OCI-LY1 (cell line): ENCODE measurements at regions not wholly inside any gene's neighbourhood (a gene's known extent, or its start where the extent isn't known, plus 50 kb on each side); places are given as distances from the start of the nearest gene placed in this dataset.
A peak's percentile ranks its signal among the peaks of the same experiment; 100 is the strongest.

Source experiments
- H2AFZ ChIP-seq: fragments of 200-600 bp; sonication (generic), shearing (Covaris generic); 2 replicates; pipeline ENCODE4 v1.6.0; 2014; ENCODE audit warnings: antibody characterized with exemption, mild to moderate bottlenecking, low read length
- H3F3A ChIP-seq: fragments of 200-600 bp; sonication (generic), shearing (Covaris generic); 2 replicates; pipeline ENCODE4 v1.6.0; 2014; ENCODE audit warnings: mild to moderate bottlenecking, antibody characterized with exemption, low read length, moderate library complexity; ENCODE audit not compliant: insufficient read depth
- H3K27ac ChIP-seq: fragments of 200-600 bp; sonication (generic); 2 replicates; pipeline ENCODE4 v1.5.1; 2014; ENCODE audit warnings: low read length, mixed run types, mild to moderate bottlenecking, low read depth; ENCODE audit not compliant: poor library complexity, severe bottlenecking
- H3K27me3 ChIP-seq: fragments of 200-600 bp; sonication (generic); 2 replicates; pipeline ENCODE4 v1.6.0; 2014; ENCODE audit warnings: antibody characterized with exemption, mild to moderate bottlenecking, low read length, moderate library complexity; ENCODE audit not compliant: insufficient read depth
- H3K36me3 ChIP-seq: fragments of 200-600 bp; sonication (generic); 2 replicates; pipeline ENCODE4 v1.6.1; 2014; ENCODE audit warnings: mild to moderate bottlenecking, antibody characterized with exemption, low read length, moderate library complexity, mixed read lengths; ENCODE audit not compliant: insufficient read depth
- H3K4me1 ChIP-seq: fragments of 200-600 bp; sonication (generic); 2 replicates; pipeline ENCODE4 v1.5.1; 2014; ENCODE audit warnings: mild to moderate bottlenecking, low read length, moderate library complexity; ENCODE audit not compliant: insufficient read depth, severe bottlenecking
- H3K4me2 ChIP-seq: fragments of 200-600 bp; sonication (generic), shearing (Covaris generic); 2 replicates; pipeline ENCODE4 v1.6.1; 2014; ENCODE audit warnings: low read length
- H3K4me3 ChIP-seq: fragments of 200-600 bp; sonication (generic); 2 replicates; pipeline ENCODE4 v1.5.1; 2014; ENCODE audit warnings: low read length, low read depth, mild to moderate bottlenecking, mixed read lengths; ENCODE audit not compliant: poor library complexity, severe bottlenecking
- H3K79me2 ChIP-seq: fragments of 200-600 bp; shearing (Covaris generic); 2 replicates; pipeline ENCODE4 v1.6.1; 2016; ENCODE audit warnings: mixed run types, low read length, mixed read lengths; ENCODE audit not compliant: insufficient read depth
- H3K9ac ChIP-seq: fragments of 200-600 bp; sonication (generic), shearing (Covaris generic); 2 replicates; pipeline ENCODE4 v1.6.1; 2014; ENCODE audit warnings: mild to moderate bottlenecking, low read length, mixed read lengths
- H3K9me2 ChIP-seq: fragments of 200-600 bp; sonication (generic), shearing (Covaris generic); 2 replicates; pipeline ENCODE4 v1.6.1; 2014; ENCODE audit warnings: low read depth, mild to moderate bottlenecking, low read length, mixed read lengths
- H3K9me3 ChIP-seq: fragments of 200-600 bp; shearing (Covaris generic); 2 replicates; pipeline ENCODE4 v1.6.1; 2014; ENCODE audit warnings: low read length, mixed read lengths
- H4K20me1 ChIP-seq: fragments of 200-600 bp; sonication (generic), shearing (Covaris generic); 2 replicates; pipeline ENCODE4 v1.6.0; 2016; ENCODE audit warnings: mild to moderate bottlenecking, low read length; ENCODE audit not compliant: insufficient read depth
- EZH2 ChIP-seq: fragments of 200-600 bp; sonication (generic), shearing (Covaris generic); IDR thresholded peaks from 2 replicates; pipeline ENCODE4 v1.8.0; 2017; ENCODE audit warnings: borderline replicate concordance, mixed run types, mild to moderate bottlenecking, antibody characterized with exemption, low read length, moderate library complexity, mixed read lengths
- TF ChIP-seq, protein P1 (sequence below): fragments of 200-600 bp; sonication (generic), shearing (Covaris generic); IDR thresholded peaks from 2 replicates; pipeline ENCODE4 v1.5.1; 2017; ENCODE audit warnings: mild to moderate bottlenecking, antibody characterized with exemption, low read length, moderate library complexity, mixed read lengths

DNA sequence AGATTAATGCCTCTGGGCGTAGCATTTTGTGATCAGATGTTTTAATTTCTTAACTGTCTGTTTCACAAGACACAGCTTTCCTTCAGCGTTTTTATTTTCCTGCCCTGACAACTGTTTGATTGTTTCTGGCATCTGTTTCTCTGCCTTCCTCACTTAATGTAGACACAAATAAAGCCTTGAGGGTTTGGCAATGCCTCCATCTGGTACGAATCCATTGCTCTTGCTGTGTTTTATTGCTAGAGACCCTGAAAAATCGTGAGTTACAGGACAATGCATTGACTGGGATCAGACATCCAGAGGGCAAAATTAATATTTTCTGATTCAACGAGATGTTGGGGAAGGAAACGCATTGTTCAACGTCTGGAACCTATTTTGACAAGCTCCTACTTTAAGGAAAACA, 363.5 kb downstream of the MRPL39 start:
- H3K27me3 ChIP-seq, result no peaks in the 10 kb centered on the region
- H3K4me3 ChIP-seq, result no peak overlapping the region
- H3K9me3 ChIP-seq, result 0 out of 2 replicates have a peak, but pooled peaks cover 2% of the 10 kb centered on the region
- H3F3A ChIP-seq, result no peaks in the 10 kb centered on the region
- H2AFZ ChIP-seq, result no peak overlapping the region
- no peak overlapping the region for H3K4me2 ChIP-seq
- H3K4me1 ChIP-seq, result no peaks in the 10 kb centered on the region
- no peak overlapping the region for H3K27ac ChIP-seq
- no peaks in the 10 kb centered on the region for H3K9me2 ChIP-seq
- H3K36me3 ChIP-seq, result no peaks in the 10 kb centered on the region
- no peaks in the 10 kb centered on the region for H4K20me1 ChIP-seq
- H3K79me2 ChIP-seq, result no peaks in the 10 kb centered on the region
- TF ChIP-seq, protein P1, sequence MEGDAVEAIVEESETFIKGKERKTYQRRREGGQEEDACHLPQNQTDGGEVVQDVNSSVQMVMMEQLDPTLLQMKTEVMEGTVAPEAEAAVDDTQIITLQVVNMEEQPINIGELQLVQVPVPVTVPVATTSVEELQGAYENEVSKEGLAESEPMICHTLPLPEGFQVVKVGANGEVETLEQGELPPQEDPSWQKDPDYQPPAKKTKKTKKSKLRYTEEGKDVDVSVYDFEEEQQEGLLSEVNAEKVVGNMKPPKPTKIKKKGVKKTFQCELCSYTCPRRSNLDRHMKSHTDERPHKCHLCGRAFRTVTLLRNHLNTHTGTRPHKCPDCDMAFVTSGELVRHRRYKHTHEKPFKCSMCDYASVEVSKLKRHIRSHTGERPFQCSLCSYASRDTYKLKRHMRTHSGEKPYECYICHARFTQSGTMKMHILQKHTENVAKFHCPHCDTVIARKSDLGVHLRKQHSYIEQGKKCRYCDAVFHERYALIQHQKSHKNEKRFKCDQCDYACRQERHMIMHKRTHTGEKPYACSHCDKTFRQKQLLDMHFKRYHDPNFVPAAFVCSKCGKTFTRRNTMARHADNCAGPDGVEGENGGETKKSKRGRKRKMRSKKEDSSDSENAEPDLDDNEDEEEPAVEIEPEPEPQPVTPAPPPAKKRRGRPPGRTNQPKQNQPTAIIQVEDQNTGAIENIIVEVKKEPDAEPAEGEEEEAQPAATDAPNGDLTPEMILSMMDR, result no peak
- TF ChIP-seq EZH2, result no peak
- H3K9ac ChIP-seq, result no peak overlapping the region

DNA sequence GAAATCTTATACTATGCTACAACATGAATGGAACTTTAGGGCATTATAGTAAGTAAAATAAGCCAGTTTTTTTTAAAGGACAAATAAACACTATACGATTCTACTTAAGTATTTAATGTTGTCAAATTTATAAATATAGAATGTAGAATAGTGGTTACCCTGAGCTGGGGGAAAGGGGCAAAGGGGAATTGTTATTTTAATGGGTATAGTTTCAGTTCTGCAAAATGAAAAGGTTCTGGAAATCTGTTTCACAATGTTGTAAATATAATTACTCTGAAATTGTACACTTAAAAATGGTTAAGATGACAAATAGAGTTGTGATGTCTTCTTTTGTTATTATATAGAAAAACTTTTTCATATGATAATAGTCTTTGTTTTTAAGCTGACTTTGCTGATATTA, 366.3 kb downstream of the MRPL39 start:
- no peak overlapping the region for H3K9ac ChIP-seq
- H3K9me2 ChIP-seq, result no peaks in the 10 kb centered on the region
- 0 out of 2 replicates have a peak, but pooled peaks cover 2% of the 10 kb centered on the region for H3K9me3 ChIP-seq
- no peak overlapping the region for H3K27ac ChIP-seq
- H3K27me3 ChIP-seq, result no peaks in the 10 kb centered on the region
- no peak overlapping the region for H2AFZ ChIP-seq
- no peak overlapping the region for H3K4me3 ChIP-seq
- H3K79me2 ChIP-seq, result no peaks in the 10 kb centered on the region
- H3K36me3 ChIP-seq, result no peaks in the 10 kb centered on the region
- H4K20me1 ChIP-seq, result no peaks in the 10 kb centered on the region
- TF ChIP-seq, protein P1, result no peak
- no peak for TF ChIP-seq EZH2
- H3F3A ChIP-seq, result no peaks in the 10 kb centered on the region
- no peaks in the 10 kb centered on the region for H3K4me1 ChIP-seq
- H3K4me2 ChIP-seq, result no peak overlapping the region

DNA sequence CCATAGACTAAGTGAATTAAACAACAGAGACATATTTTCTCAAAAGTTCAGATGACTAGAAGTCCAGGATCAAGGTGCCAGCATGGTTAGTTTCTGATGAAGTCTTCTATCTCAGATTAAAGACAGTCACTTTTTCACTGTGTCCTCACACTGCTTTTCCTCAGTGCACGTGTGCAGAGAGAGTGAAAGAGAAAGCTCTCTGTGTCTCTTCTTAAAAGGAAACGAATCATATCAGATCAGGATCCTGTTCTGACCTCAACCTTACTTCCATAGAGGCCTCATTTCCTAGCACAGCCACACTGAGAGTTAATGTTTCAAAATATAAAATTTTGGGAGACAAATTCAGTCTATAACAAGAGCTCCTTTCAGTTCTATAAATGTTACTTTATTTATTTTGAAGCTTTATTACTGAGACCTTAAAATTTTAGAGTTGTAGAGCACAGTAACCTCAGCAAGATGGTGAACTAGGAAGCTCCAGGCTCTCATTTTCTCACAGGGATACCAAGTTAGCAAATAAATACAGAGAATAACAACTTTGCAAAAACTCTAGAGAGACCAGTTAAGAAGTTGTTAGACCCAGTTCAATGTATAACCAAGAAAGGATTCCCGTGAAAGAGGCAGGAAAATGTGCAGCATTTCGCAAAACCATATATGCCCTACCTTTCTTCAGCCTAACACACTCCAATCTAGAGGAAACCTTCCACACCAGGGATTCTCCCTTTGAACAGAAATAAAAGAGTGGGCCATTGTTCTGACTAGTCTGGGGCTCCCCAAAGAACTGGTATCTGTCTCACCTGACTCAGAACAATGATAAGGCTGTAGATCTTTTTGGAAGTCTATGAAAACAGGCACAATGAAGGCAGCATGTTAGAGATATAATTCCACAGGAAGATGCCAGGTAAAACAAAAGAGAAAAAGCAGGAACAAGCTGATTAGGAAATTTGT, 372.2 kb downstream of the MRPL39 start:
- TF ChIP-seq, protein P1, result no peak
- TF ChIP-seq EZH2, result no peak
- 0 out of 2 replicates have a peak overlapping the region, but pooled peaks have one; percentile 47 for H2AFZ ChIP-seq
- H3K9me2 ChIP-seq, result no peaks in the 10 kb centered on the region
- no peak overlapping the region for H3K4me2 ChIP-seq
- no peaks in the 10 kb centered on the region for H4K20me1 ChIP-seq
- H3K36me3 ChIP-seq, result no peaks in the 10 kb centered on the region
- H3K4me1 ChIP-seq, result no peaks in the 10 kb centered on the region
- no peak overlapping the region for H3K9ac ChIP-seq
- no peaks in the 10 kb centered on the region for H3K27me3 ChIP-seq
- no peaks in the 10 kb centered on the region for H3F3A ChIP-seq
- no peak overlapping the region for H3K4me3 ChIP-seq
- H3K27ac ChIP-seq, result no peak overlapping the region
- 0 out of 2 replicates have a peak, but pooled peaks cover 2% of the 10 kb centered on the region for H3K9me3 ChIP-seq
- no peaks in the 10 kb centered on the region for H3K79me2 ChIP-seq
